ENCODE measurements at regions not wholly inside any gene's neighbourhood (a gene's known extent, or its start where the extent isn't known, plus 50 kb on each side); places are given as distances from the start of the nearest gene placed in this dataset.

GRCh38 chrX:5632061-5632614 lies 596.5 kb downstream of the NLGN4X start:
- no peaks in the 10 kb centered on the region for H3K4me1 ChIP-seq (replicated peaks in 1 of 2; ENCODE audit: control insufficient read depth in 2 of 2, insufficient read depth in 2 of 2, low read length in 2 of 2)
- TF ChIP-seq TAF9B (IDR thresholded peaks at IDR 0.05; ENCODE audit: partially characterized antibody): no peak
- no peak for TF ChIP-seq TRIM28 (IDR thresholded peaks at IDR 0.05)
- TF ChIP-seq SETDB1 (IDR thresholded peaks at IDR 0.05; ENCODE audit: low read length): no peak
- TF ChIP-seq TAL1 (IDR thresholded peaks at IDR 0.05): no peak
- TF ChIP-seq JUN (IDR thresholded peaks at IDR 0.05; ENCODE audit: borderline replicate concordance, low read depth, low read length): no peak
- no peak for TF ChIP-seq JUN (CRISPR knock-in tag; IDR thresholded peaks at IDR 0.05; ENCODE audit: borderline replicate concordance)
- TF ChIP-seq FOXJ2 (tag; IDR thresholded peaks at IDR 0.05): no peak
- no peak for TF ChIP-seq MAX (CRISPR knock-in tag; IDR thresholded peaks at IDR 0.05)
- no peak for TF ChIP-seq PBX2 (CRISPR knock-in tag; IDR thresholded peaks at IDR 0.05; ENCODE audit: low read depth)
- TF ChIP-seq PBX2 (tag; conservative IDR thresholded peaks at IDR 0.05; ENCODE audit: low read depth): no peak
- TF ChIP-seq ZNF239 (CRISPR knock-in tag; IDR thresholded peaks at IDR 0.05): no peak
- no peak for TF ChIP-seq MAZ (CRISPR knock-in tag; conservative IDR thresholded peaks at IDR 0.05 in 1 of 2, IDR thresholded peaks at IDR 0.05 in 1 of 2)
- TF ChIP-seq MEIS2 (IDR thresholded peaks at IDR 0.05; ENCODE audit: partially characterized antibody): no peak
- TF ChIP-seq TRIM24 (IDR thresholded peaks at IDR 0.05): no peak
- no peak for TF ChIP-seq GABPA (tag; conservative IDR thresholded peaks at IDR 0.05; ENCODE audit: low read depth)
- TF ChIP-seq YBX1 (IDR thresholded peaks at IDR 0.05): no peak
- no peak for TF ChIP-seq SMARCC2 (IDR thresholded peaks at IDR 0.05; ENCODE audit: low read depth)
- TF ChIP-seq ZFP30 (CRISPR knock-in tag; IDR thresholded peaks at IDR 0.05; ENCODE audit: borderline replicate concordance): no peak
- no peak for TF ChIP-seq ASH1L (IDR thresholded peaks at IDR 0.05; ENCODE audit: borderline replicate concordance, low read depth, partially characterized antibody)
- DNase-seq (ENCODE audit: extremely low read depth in 1 of 4, low spot score in 3 of 4) (no peak), FAIRE-seq (no peak), ATAC-seq (no peak)
- ChIA-PET POLR2A (no interaction called here), CTCF (ENCODE audit: low intra/inter-chr PET ratio) (no interaction called here)
- H3K27ac ChIP-seq (ENCODE audit: extremely low read depth, low read depth, low read length): no peak overlapping the region
- in situ Hi-C loops (cut with MboI) (no loop called here), intact Hi-C loops (cut with micrococcal nuclease) (no loop called here)
- no peak overlapping the region for H3K9ac ChIP-seq (ENCODE audit: insufficient read depth in 1 of 2, low read depth in 2 of 2, low read length in 2 of 2)
- H2AFZ ChIP-seq (ENCODE audit: low read depth, low read length): no peak overlapping the region
- H4K20me1 ChIP-seq (replicated peaks; ENCODE audit: control insufficient read depth, insufficient read depth, low read length): no peaks in the 10 kb centered on the region
- no peaks in the 10 kb centered on the region for H3K27me3 ChIP-seq (ENCODE audit: control insufficient read depth in 2 of 2, insufficient read depth in 2 of 2, low read length in 2 of 2)
- WGBS (ENCODE audit: insufficient coverage, low coverage, missing lambda C conversion rate): 0% methylated on average over 5 of the region's 9 CpGs
- H3K9me1 ChIP-seq (ENCODE audit: control insufficient read depth, insufficient read depth, low read length): no peaks in the 10 kb centered on the region
- H3K36me3 ChIP-seq (ENCODE audit: control insufficient read depth, insufficient read depth, low read length): no peaks in the 10 kb centered on the region
- no peak overlapping the region for H3K4me2 ChIP-seq (ENCODE audit: insufficient read depth, low read length)
- H3K79me2 ChIP-seq (ENCODE audit: control insufficient read depth, insufficient read depth, low read length): no peaks in the 10 kb centered on the region
- no peak overlapping the region for H3K4me3 ChIP-seq
- H3K9me3 ChIP-seq (replicated peaks; ENCODE audit: control insufficient read depth, insufficient read depth, low read depth, low read length): no peaks in the 10 kb centered on the region
- BruUV-seq (replicated peaks): no TSS peak
